ENCODE measurements at regions not wholly inside any gene's neighbourhood (a gene's known extent, or its start where the extent isn't known, plus 50 kb on each side); places are given as distances from the start of the nearest gene placed in this dataset.

DNA sequence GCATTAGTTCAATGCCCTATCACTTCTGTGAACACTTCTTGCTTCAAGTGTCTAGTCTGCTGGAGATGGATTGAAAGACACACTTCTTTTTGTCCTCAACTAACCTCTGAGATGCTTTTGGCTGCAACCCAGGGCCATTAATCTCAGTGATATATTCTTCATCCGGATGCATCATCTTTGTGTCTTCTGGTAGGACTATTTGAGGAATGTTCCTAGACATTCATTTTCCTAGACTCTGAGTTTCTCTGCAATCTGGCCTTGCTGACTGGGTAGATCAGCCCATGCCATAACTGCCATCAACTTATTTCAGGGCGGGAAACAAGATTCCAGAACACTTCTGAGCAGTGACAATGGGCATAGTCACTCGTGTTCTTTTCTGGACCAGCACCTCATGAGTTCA lies 329.4 kb downstream of the PDGFC start:
- 75 to 86% methylated on average over 3 of the region's 3 CpGs for WGBS, 2 donors
- Histone ChIP-seq H3K4me3 (no peak overlapping the region), H3K4me1 (no peaks in the 10 kb centered on the region), H3K27me3 (no peaks in the 10 kb centered on the region), H3K36me3 (no peaks in the 10 kb centered on the region), H3K9me3 (no peaks in the 10 kb centered on the region), H3K27ac (no peak overlapping the region)
- TF ChIP-seq, protein P1, sequence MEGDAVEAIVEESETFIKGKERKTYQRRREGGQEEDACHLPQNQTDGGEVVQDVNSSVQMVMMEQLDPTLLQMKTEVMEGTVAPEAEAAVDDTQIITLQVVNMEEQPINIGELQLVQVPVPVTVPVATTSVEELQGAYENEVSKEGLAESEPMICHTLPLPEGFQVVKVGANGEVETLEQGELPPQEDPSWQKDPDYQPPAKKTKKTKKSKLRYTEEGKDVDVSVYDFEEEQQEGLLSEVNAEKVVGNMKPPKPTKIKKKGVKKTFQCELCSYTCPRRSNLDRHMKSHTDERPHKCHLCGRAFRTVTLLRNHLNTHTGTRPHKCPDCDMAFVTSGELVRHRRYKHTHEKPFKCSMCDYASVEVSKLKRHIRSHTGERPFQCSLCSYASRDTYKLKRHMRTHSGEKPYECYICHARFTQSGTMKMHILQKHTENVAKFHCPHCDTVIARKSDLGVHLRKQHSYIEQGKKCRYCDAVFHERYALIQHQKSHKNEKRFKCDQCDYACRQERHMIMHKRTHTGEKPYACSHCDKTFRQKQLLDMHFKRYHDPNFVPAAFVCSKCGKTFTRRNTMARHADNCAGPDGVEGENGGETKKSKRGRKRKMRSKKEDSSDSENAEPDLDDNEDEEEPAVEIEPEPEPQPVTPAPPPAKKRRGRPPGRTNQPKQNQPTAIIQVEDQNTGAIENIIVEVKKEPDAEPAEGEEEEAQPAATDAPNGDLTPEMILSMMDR (IDR thresholded peaks at IDR 0.05): no peak
- no peak for TF ChIP-seq EP300 (IDR thresholded peaks at IDR 0.05)
- no peak for TF ChIP-seq POLR2A (IDR thresholded peaks at IDR 0.05)
- no peak for DNase-seq (ENCODE audit: low spot score in 2 of 2)

DNA sequence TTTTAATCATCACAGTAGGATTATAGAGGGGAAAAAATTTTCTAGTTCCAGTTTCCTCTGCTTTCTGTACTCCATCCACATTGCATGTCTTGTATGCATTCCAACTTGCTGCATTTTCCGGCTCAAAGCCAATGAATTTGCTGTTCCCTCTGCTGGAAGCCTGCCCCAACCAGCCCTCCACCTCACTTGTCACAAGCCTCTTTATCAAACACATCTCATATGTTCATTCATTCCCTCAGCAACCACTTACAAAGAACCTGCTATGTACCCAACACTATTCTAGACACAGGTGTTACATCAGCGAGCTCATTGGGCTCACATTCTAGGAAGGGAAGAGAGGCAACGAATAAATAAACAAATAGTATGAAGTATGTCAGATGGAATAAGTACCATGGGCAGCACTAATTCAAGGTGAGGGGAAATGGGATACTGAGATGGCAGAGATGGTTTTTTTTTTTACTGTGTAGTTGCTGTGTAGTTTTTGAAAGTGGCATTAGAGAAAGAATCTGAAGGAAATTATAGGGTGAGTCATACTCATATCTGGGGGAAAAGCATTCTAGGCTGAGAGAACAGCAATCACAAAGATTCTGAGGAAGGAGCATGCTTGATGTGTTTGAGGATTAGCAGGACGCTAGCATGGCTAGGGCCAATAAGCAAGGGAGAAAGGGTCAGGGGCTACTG lies 332.5 kb downstream of the PDGFC start:
- Histone ChIP-seq H3K4me1 (no peaks in the 10 kb centered on the region), H3K9me3 (no peaks in the 10 kb centered on the region), H3K27me3 (no peaks in the 10 kb centered on the region), H3K4me3 (no peak overlapping the region), H3K36me3 (no peaks in the 10 kb centered on the region), H3K27ac (no peak overlapping the region)
- TF ChIP-seq EP300 (IDR thresholded peaks at IDR 0.05): no peak
- TF ChIP-seq, protein P1 (IDR thresholded peaks at IDR 0.05): no peak
- no peak for TF ChIP-seq POLR2A (IDR thresholded peaks at IDR 0.05)
- no peak for DNase-seq (ENCODE audit: low spot score in 2 of 2)
- 69 to 76% methylated on average over 4 of the region's 4 CpGs for WGBS, 2 donors

DNA sequence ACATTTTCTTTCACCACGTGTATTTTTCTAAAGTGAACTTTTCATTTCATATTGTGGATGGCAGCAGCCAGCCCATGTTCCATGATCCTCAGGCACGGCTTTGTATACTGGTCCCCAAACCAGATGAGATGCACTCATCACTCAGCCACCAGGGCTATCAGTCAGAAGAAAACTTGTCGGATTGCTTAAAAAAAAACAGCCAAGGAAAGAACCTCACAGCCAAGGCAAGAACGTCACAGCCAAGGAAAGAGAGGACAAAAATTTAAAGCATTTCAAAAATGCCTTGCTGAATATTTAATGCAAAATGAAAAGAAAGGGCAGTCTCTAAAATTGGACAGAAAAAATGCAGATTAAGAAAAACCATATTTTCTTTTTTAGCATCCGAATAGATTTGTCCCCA lies 333.3 kb downstream of the PDGFC start:
- Histone ChIP-seq H3K4me3 (no peak overlapping the region), H3K27me3 (no peaks in the 10 kb centered on the region), H3K36me3 (no peaks in the 10 kb centered on the region), H3K4me1 (no peaks in the 10 kb centered on the region), H3K9me3 (no peaks in the 10 kb centered on the region), H3K27ac (no peak overlapping the region)
- DNase-seq (ENCODE audit: low spot score in 2 of 2): no peak
- WGBS, 2 donors: 35 to 44% methylated on average over 5 of the region's 5 CpGs
- TF ChIP-seq, protein P1 (IDR thresholded peaks at IDR 0.05): no peak
- TF ChIP-seq POLR2A (IDR thresholded peaks at IDR 0.05): no peak
- TF ChIP-seq EP300 (IDR thresholded peaks at IDR 0.05): no peak

DNA sequence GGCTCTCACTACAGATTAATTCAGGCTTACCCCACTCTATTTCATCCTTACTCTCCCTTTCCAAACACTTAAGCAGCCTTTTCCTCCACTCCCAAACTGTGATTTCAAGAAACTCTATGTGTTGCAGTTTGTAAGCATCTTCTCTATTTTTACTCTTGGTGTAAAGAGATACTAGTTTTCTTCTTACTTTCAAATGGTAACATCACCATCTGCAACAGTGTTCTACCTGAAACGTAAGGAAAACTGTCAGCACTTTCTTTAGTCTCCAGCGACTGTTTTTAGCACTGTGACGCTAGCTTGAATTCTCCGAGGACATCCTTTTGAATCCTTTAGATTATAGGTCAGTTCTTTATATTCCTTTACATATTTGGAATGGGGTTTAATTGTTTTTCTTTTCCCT lies 335.2 kb downstream of the PDGFC start:
- 91 to 92% methylated on average over 4 of the region's 4 CpGs for WGBS, 2 donors
- Histone ChIP-seq H3K9me3 (no peaks in the 10 kb centered on the region), H3K27ac (no peak overlapping the region), H3K4me3 (no peak overlapping the region), H3K36me3 (no peaks in the 10 kb centered on the region), H3K4me1 (no peaks in the 10 kb centered on the region), H3K27me3 (no peaks in the 10 kb centered on the region)
- DNase-seq (ENCODE audit: low spot score in 2 of 2): no peak
- TF ChIP-seq EP300 (IDR thresholded peaks at IDR 0.05) (no peak), POLR2A (IDR thresholded peaks at IDR 0.05) (no peak)

DNA sequence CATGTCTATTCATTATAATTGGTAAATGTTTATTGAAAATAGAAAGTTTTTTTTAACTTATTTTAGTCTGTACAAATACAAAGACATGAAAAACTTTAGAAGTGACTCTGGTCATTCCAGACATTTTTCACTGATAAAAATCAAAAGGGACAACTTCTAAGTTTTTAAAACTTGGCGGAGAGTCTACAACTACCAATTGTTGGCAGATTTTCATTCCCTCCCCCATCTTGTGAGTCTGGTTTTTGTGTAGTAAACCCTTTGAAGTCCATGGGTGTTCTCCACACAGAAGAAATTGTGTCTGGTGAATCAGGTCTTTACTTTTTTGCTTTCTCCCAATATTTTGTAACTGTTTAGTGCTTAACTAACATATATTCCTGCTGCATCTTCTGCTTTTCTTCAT lies 336.5 kb downstream of the PDGFC start:
- TF ChIP-seq POLR2A (IDR thresholded peaks at IDR 0.05) (no peak), EP300 (IDR thresholded peaks at IDR 0.05) (no peak)
- TF ChIP-seq, protein P1 (IDR thresholded peaks at IDR 0.05): no peak
- DNase-seq (ENCODE audit: low spot score in 2 of 2): no peak
- H3K4me3 ChIP-seq: no peak overlapping the region
- H3K36me3 ChIP-seq: no peaks in the 10 kb centered on the region
- H3K27ac ChIP-seq: no peak overlapping the region
- no peaks in the 10 kb centered on the region for H3K27me3 ChIP-seq
- H3K4me1 ChIP-seq: no peaks in the 10 kb centered on the region
- no peaks in the 10 kb centered on the region for H3K9me3 ChIP-seq
- 55 to 61% methylated on average over 1 of the region's 1 CpG for WGBS, 2 donors

DNA sequence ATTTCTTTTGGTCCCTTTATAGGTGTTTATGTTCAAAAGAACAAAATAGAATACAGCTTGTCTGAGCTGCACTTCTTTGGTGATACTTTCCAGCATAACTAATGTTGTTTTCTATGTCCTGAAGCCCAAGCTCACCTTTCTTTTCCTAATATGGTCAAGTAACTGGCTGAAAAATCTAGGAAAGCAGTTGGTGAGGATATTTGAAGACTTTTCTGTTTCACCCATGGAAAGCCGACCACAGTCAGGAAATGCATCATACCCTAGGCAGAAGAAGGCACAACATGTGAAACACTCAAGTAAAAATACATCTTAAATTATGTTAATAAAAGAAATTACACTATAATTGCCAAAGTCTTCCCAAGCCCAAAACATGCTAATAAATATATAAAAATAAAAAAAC lies 337.0 kb downstream of the PDGFC start:
- no peak for DNase-seq (ENCODE audit: low spot score in 2 of 2)
- Histone ChIP-seq H3K9me3 (no peaks in the 10 kb centered on the region), H3K4me1 (no peaks in the 10 kb centered on the region), H3K27ac (no peak overlapping the region), H3K27me3 (no peaks in the 10 kb centered on the region), H3K4me3 (no peak overlapping the region), H3K36me3 (no peaks in the 10 kb centered on the region)
- 83 to 84% methylated on average over 1 of the region's 1 CpG for WGBS, 2 donors
- TF ChIP-seq, protein P1 (IDR thresholded peaks at IDR 0.05): no peak
- TF ChIP-seq POLR2A (IDR thresholded peaks at IDR 0.05) (no peak), EP300 (IDR thresholded peaks at IDR 0.05) (no peak)
